Sigmoid colon (tissue), 6 donors: ENCODE measurements at regions not wholly inside any gene's neighbourhood (a gene's known extent, or its start where the extent isn't known, plus 50 kb on each side); places are given as distances from the start of the nearest gene placed in this dataset.

Experiments used
- DNase-seq: peaks from one replicate; pipeline ENCODE4 v3.0.0-alpha.2; 2019
- H3K27ac ChIP-seq, 4 donors: fragments of 200-600 bp; sonication (generic); one replicate each; pipeline ENCODE4 v1.5.1; 2016 to 2019; ENCODE audit warnings: mild to moderate bottlenecking in 1 of 4
- H3K27me3 ChIP-seq, 3 donors: fragments of 200-600 bp; sonication (generic); one replicate each; pipeline ENCODE4 v1.5.1; 2019; ENCODE audit warnings: mild to moderate bottlenecking in 1 of 3
- H3K36me3 ChIP-seq, 4 donors: fragments of 200-600 bp; sonication (generic); one replicate each; pipeline ENCODE4 v1.5.1; 2016 to 2019
- H3K4me1 ChIP-seq, 4 donors: fragments of 200-600 bp; sonication (generic); one replicate each; pipeline ENCODE4 v1.5.1; 2017 to 2019
- H3K4me3 ChIP-seq, 4 donors: fragments of 200-600 bp; sonication (generic); one replicate each; pipeline ENCODE4 v1.5.1; 2017 to 2019; ENCODE audit warnings: mild to moderate bottlenecking in 2 of 4, moderate library complexity in 1 of 4
- H3K9me3 ChIP-seq, 4 donors: fragments of 200-600 bp in 3 of 4; sonication (generic) in 3 of 4; one replicate each; pipeline versions ENCODE4 v1.5.1 to v1.6.1; 2013 to 2019
- CTCF ChIP-seq, 4 experiments: fragments of 450-650 bp in 3 of 4; fragments of 200-600 bp in 1 of 4; IDR thresholded peaks; one replicate each; pipeline ENCODE4 v1.5.1; 2016 to 2019; ENCODE audit warnings: antibody characterized with exemption in 4 of 4, mild to moderate bottlenecking in 3 of 4, moderate library complexity in 2 of 4
- EP300 ChIP-seq, 4 donors: sonication (generic); formaldehyde crosslinking; IDR thresholded peaks; one replicate each; pipeline ENCODE4 v1.6.1; 2017; ENCODE audit warnings: antibody characterized with exemption in 4 of 4
- POLR2A ChIP-seq, 2 donors: fragments of 450-650 bp; IDR thresholded peaks; one replicate each; pipeline ENCODE4 v1.6.1; 2016; ENCODE audit warnings: antibody characterized with exemption in 2 of 2, mild to moderate bottlenecking in 2 of 2, moderate library complexity in 2 of 2
- POLR2AphosphoS5 ChIP-seq, 4 donors: sonication (generic); formaldehyde crosslinking; IDR thresholded peaks; one replicate each; pipeline ENCODE4 v1.6.1; 2017; ENCODE audit warnings: antibody characterized with exemption in 4 of 4
- WGBS, 2 donors: extraction: QIAGEN DNeasy Blood & Tissue Kit; methylation state at CpG; one replicate each; pipeline ENCODE4 v1.1.7; 2013; 5-methylcytosine and 5-hydroxymethylcytosine counted together
- intact Hi-C: fragments of 100-400 bp; cut with DNase I; formaldehyde crosslinking; loops from one replicate; pipeline ENCODE4 v1.15.1; 2023
- donor health status: healthy with polysubstance abuse.
- donor health status: healthy.

GRCh38 chr13:106858903-106859532 is 291.1 kb upstream of the ARGLU1 start:
- Histone ChIP-seq H3K36me3 (no peaks in the 10 kb centered on the region), H3K4me3 (no peak overlapping the region), H3K4me1 (no peaks in the 10 kb centered on the region), H3K27ac (no peak overlapping the region), H3K27me3 (no peaks in the 10 kb centered on the region), H3K9me3 (no peaks in the 10 kb centered on the region)
- TF ChIP-seq EP300 (IDR thresholded peaks at IDR 0.05) (no peak), POLR2AphosphoS5 (IDR thresholded peaks at IDR 0.05) (no peak), POLR2A (IDR thresholded peaks at IDR 0.05) (no peak), CTCF (IDR thresholded peaks at IDR 0.05) (no peak)
- intact Hi-C loops = no loop called here
- no peak for DNase-seq
- 76 to 77% methylated on average over 12 of the region's 12 CpGs for WGBS, 2 donors

- DNase-seq = no peak
- Histone ChIP-seq H3K9me3 (no peaks in the 10 kb centered on the region), H3K27ac (no peak overlapping the region), H3K36me3 (no peaks in the 10 kb centered on the region), H3K4me1 (no peaks in the 10 kb centered on the region), H3K27me3 (no peaks in the 10 kb centered on the region), H3K4me3 (no peak overlapping the region)
- intact Hi-C loops = no loop called here
- 75 to 78% methylated on average over 8 of the region's 8 CpGs for WGBS, 2 donors
- TF ChIP-seq POLR2A (IDR thresholded peaks at IDR 0.05) (no peak), CTCF (IDR thresholded peaks at IDR 0.05) (no peak), POLR2AphosphoS5 (IDR thresholded peaks at IDR 0.05) (no peak), EP300 (IDR thresholded peaks at IDR 0.05) (no peak)
These were observed 284.5 kb upstream of the ARGLU1 start for GRCh38 chr13:106852436-106852835.

GRCh38 chr13:106850973-106851650 is 283.2 kb upstream of the ARGLU1 start:
- no peaks in the 10 kb centered on the region for H3K9me3 ChIP-seq
- no peaks in the 10 kb centered on the region for H3K4me1 ChIP-seq
- H3K4me3 ChIP-seq = no peak overlapping the region
- DNase-seq = no peak
- 86 to 88% methylated on average over 7 of the region's 7 CpGs for WGBS, 2 donors
- H3K27me3 ChIP-seq = no peaks in the 10 kb centered on the region
- H3K27ac ChIP-seq = no peak overlapping the region
- intact Hi-C loops = no loop called here
- H3K36me3 ChIP-seq = no peaks in the 10 kb centered on the region
- no peak for TF ChIP-seq POLR2A (IDR thresholded peaks at IDR 0.05)

GRCh38 chr13:106846571-106847448 is 278.9 kb upstream of the ARGLU1 start:
- WGBS, 2 donors = 37 to 70% methylated on average over 5 of the region's 5 CpGs
- DNase-seq = no peak

GRCh38 chr13:106836186-106836802 is 268.4 kb upstream of the ARGLU1 start:
- intact Hi-C loops = no loop called here
- DNase-seq = no peak
- no peak overlapping the region for H3K4me3 ChIP-seq
- no peaks in the 10 kb centered on the region for H3K9me3 ChIP-seq
- H3K36me3 ChIP-seq = no peaks in the 10 kb centered on the region
- H3K27ac ChIP-seq = no peak overlapping the region
- TF ChIP-seq POLR2AphosphoS5 (IDR thresholded peaks at IDR 0.05) = no peak
- TF ChIP-seq EP300 (IDR thresholded peaks at IDR 0.05) = no peak
- TF ChIP-seq POLR2A (IDR thresholded peaks at IDR 0.05) = no peak
- no peak for TF ChIP-seq CTCF (IDR thresholded peaks at IDR 0.05)
- no peaks in the 10 kb centered on the region for H3K4me1 ChIP-seq
- H3K27me3 ChIP-seq = no peaks in the 10 kb centered on the region
- 34 to 64% methylated on average over 4 of the region's 4 CpGs for WGBS, 2 donors

More at GRCh38 chr13:106846571-106847448, 278.9 kb upstream of the ARGLU1 start:
- Histone ChIP-seq H3K27ac (no peak overlapping the region), H3K4me1 (no peaks in the 10 kb centered on the region), H3K27me3 (no peaks in the 10 kb centered on the region), H3K9me3 (no peaks in the 10 kb centered on the region), H3K4me3 (no peak overlapping the region), H3K36me3 (no peaks in the 10 kb centered on the region)
- intact Hi-C loops = no loop called here
- no peak for TF ChIP-seq EP300 (IDR thresholded peaks at IDR 0.05)
